A673 (cell line): ENCODE measurements at regions not wholly inside any gene's neighbourhood (a gene's known extent, or its start where the extent isn't known, plus 50 kb on each side); places are given as distances from the start of the nearest gene placed in this dataset.

Experiments
- BruUV-seq: library from RNA; stranded (reverse); fragments of 400-500 nt; replicated peaks from 2 replicates; lab custom pipeline; 2021; lab: Mats Ljungman, UMichigan
- CTCF ChIA-PET: fragments of 300-600 bp; sonication (Branson Sonifier 250); formaldehyde crosslinking; loops from one replicate; lab custom pipeline; 2022; ENCODE audit warnings: antibody characterized with exemption; lab: Charles Lee
- POLR2A ChIA-PET: fragments of 300-600 bp; sonication (Branson Sonifier 250); formaldehyde crosslinking; loops from one replicate; lab custom pipeline; 2022; ENCODE audit warnings: antibody characterized with exemption; ENCODE audit not compliant: low non-redundant PET; lab: Charles Lee
- DNase-seq: peaks from one replicate; pipeline ENCODE4 v3.0.0-alpha.2; 2015; ENCODE audit warnings: low spot score
- H3K27ac ChIP-seq: fragments of 200-600 bp; sonication (generic); 2 replicates; pipeline ENCODE4 v1.5.1; 2016; ENCODE audit warnings: mixed run types, low read depth, mild to moderate bottlenecking, mixed read lengths, antibody characterized with exemption, low read length; ENCODE audit not compliant: poor library complexity, severe bottlenecking
- H3K27me3 ChIP-seq: fragments of 200-600 bp; sonication (generic); replicated peaks from 2 replicates; pipeline ENCODE4 v1.6.1; 2017; ENCODE audit warnings: mixed run types, low read depth, mild to moderate bottlenecking, mixed read lengths, antibody characterized with exemption, low read length; ENCODE audit not compliant: insufficient read depth, poor library complexity
- H3K36me3 ChIP-seq: fragments of 200-600 bp; sonication (generic); 2 replicates; pipeline ENCODE4 v1.6.1; 2016; ENCODE audit warnings: mixed run types, mild to moderate bottlenecking, mixed read lengths, antibody characterized with exemption, low read length; ENCODE audit not compliant: insufficient read depth, poor library complexity, severe bottlenecking
- H3K4me1 ChIP-seq: fragments of 200-600 bp; sonication (generic); 2 replicates; pipeline ENCODE4 v1.6.1; 2017; ENCODE audit warnings: mixed run types, mild to moderate bottlenecking, mixed read lengths, antibody characterized with exemption, low read length; ENCODE audit not compliant: insufficient read depth, poor library complexity, severe bottlenecking
- H3K4me3 ChIP-seq: fragments of 200-600 bp; sonication (generic); 2 replicates; pipeline ENCODE4 v1.5.1; 2016; ENCODE audit warnings: low read depth, mixed run types, mild to moderate bottlenecking, mixed read lengths, low read length; ENCODE audit not compliant: poor library complexity, severe bottlenecking
- H3K9me3 ChIP-seq: fragments of 200-600 bp; sonication (generic); 2 replicates; pipeline ENCODE4 v1.6.1; 2016; ENCODE audit warnings: mixed run types, low read depth, mild to moderate bottlenecking, mixed read lengths, antibody characterized with exemption, low read length; ENCODE audit not compliant: poor library complexity, severe bottlenecking
- CTCF ChIP-seq: fragments of 300-800, 200-600 bp; sonication (generic); conservative IDR thresholded peaks from 2 replicates; pipeline ENCODE4 v1.5.1; 2017; ENCODE audit warnings: low read depth, mild to moderate bottlenecking, antibody characterized with exemption, low read length, moderate library complexity, mixed read lengths
- EZH2 ChIP-seq: fragments of 200-600 bp; sonication (generic); IDR thresholded peaks from 2 replicates; pipeline ENCODE4 v1.6.1; 2017; ENCODE audit warnings: borderline replicate concordance, low read depth, mild to moderate bottlenecking, mixed read lengths, antibody characterized with exemption, low read length; ENCODE audit not compliant: poor library complexity, severe bottlenecking
- intact Hi-C: fragments of 100-400 bp; cut with micrococcal nuclease; formaldehyde crosslinking; loops from one replicate; pipeline ENCODE4 v1.10.0; 2022; ENCODE audit not compliant: unreplicated experiment

- Histone ChIP-seq H3K27me3 (no peaks in the 10 kb centered on the region), H3K9me3 (no peaks in the 10 kb centered on the region), H3K4me1 (no peaks in the 10 kb centered on the region), H3K27ac (no peak overlapping the region), H3K4me3 (no peak overlapping the region), H3K36me3 (no peaks in the 10 kb centered on the region)
- TF ChIP-seq EZH2 (no peak), CTCF (no peak)
- BruUV-seq = no TSS peak
- CTCF ChIA-PET = no interaction called here
- POLR2A ChIA-PET = no interaction called here
- DNase-seq = no peak
- intact Hi-C loops = no loop called here
These were observed 695.5 kb upstream of the LRFN5 start for GRCh38 chr14:40911141-40911540.

- H3K4me3 ChIP-seq = no peak overlapping the region
- no peak overlapping the region for H3K27ac ChIP-seq
- POLR2A ChIA-PET = no interaction called here
- BruUV-seq = no TSS peak
- H3K36me3 ChIP-seq = no peaks in the 10 kb centered on the region
- DNase-seq = no peak
- no peaks in the 10 kb centered on the region for H3K9me3 ChIP-seq
- no peaks in the 10 kb centered on the region for H3K27me3 ChIP-seq
- H3K4me1 ChIP-seq = no peaks in the 10 kb centered on the region
- CTCF ChIA-PET = no interaction called here
- TF ChIP-seq CTCF = no peak
- TF ChIP-seq EZH2 = no peak
- intact Hi-C loops = no loop called here
These were observed 696.8 kb upstream of the LRFN5 start for GRCh38 chr14:40909906-40910305.

- Histone ChIP-seq H3K27ac (no peak overlapping the region), H3K4me3 (no peak overlapping the region), H3K4me1 (no peaks in the 10 kb centered on the region), H3K36me3 (no peaks in the 10 kb centered on the region), H3K9me3 (no peaks in the 10 kb centered on the region), H3K27me3 (no peaks in the 10 kb centered on the region)
- intact Hi-C loops = no loop called here
- POLR2A ChIA-PET = no interaction called here
- no peak for DNase-seq
- CTCF ChIA-PET = no interaction called here
- no TSS peak for BruUV-seq
- TF ChIP-seq EZH2 = no peak
- no peak for TF ChIP-seq CTCF
These were observed 703.0 kb upstream of the LRFN5 start for GRCh38 chr14:40903709-40904108.
